Activated CD4-positive, alpha-beta T cell treated with anti-CD3 and anti-CD28 coated beads, Interleukin-2, amount 50 U/mL, for 1 hour (primary cell): ENCODE measurements at regions not wholly inside any gene's neighbourhood (a gene's known extent, or its start where the extent isn't known, plus 50 kb on each side); places are given as distances from the start of the nearest gene placed in this dataset.
A peak's percentile ranks its signal among the peaks of the same experiment; 100 is the strongest.
"Not testable (repeated sequence)": the region's sequence is repeated elsewhere in the genome, so short reads cannot be mapped to it uniquely, and the experiment has no call there.

Experiments used
- DNase-seq: peaks from one replicate; pipeline ENCODE4 v3.0.0-alpha.2; 2020

DNA sequence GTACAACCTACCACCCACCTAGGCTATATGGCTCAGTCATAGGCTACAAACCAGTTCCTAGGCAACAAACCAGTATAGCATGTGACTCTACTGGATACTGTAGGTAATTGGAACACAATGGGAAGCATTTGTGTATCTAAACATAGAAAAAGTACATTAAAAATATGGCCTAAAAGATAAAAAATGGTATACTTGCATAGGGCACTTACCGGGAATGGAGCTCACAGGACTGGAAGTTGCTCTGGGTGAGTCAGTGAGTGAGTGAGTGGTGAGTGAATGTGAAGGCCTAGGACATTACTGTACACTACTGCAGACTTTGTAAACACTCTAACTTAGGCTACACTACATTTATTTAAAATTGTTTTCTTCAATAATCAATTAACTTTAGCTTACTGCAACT, 139.2 kb upstream of the RBPJ start:
- DNase-seq = no peak

DNA sequence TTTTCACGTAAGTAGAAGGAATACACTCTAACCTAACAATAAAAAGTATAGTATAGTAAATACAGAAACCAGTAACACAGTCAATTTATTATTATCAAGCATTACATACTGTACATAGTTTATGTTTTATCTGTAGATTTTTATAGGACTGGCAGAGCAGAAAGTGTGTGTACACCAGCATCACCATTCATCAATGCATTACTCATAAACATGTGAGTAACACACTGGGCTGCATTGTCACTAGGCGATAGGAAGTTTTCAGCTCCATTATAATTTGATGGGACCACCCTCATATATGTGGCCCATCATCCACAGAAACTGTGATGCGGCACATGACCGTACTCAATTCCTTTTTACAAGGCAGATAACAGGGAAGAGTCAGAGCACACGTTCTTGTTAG, 137.8 kb upstream of the RBPJ start:
- no peak for DNase-seq

DNA sequence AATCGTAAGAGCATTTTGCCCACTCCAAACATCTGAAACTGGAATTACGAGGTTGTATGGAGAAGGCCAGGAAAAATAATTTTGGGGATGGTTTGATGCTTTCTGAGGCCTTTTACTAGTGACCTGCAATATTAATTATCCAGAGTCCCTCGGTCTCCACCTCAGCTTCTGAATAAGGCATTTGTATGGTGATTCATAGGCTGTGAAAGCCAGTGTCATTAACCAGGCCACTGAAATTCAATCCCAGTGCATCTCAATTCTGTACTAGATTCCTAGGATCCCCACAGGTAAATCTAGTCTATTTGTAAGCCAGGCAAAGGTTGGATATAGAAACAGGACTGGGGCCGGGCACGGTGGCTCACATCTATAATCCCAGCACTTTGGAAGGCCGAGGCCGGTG, 135.4 kb upstream of the RBPJ start:
- no peak for DNase-seq

GRCh38 chr4:26191353-26191752, 129.5 kb upstream of the RBPJ start:
- DNase-seq = no peak

GRCh38 chr4:26192899-26193869, 127.6 kb upstream of the RBPJ start:
- no peak for DNase-seq

- no peak for DNase-seq
These were observed 126.0 kb upstream of the RBPJ start for GRCh38 chr4:26194764-26195163.

GRCh38 chr4:26196567-26196966, 124.2 kb upstream of the RBPJ start:
- no peak for DNase-seq

- DNase-seq = peak; percentile 50
These were observed 123.6 kb upstream of the RBPJ start for GRCh38 chr4:26197018-26197779.

GRCh38 chr4:26198931-26199330, 121.9 kb upstream of the RBPJ start:
- not testable (repeated sequence) for DNase-seq

GRCh38 chr4:26199596-26199995, 121.2 kb upstream of the RBPJ start:
- DNase-seq = no peak

- DNase-seq = no peak
These were observed 119.7 kb upstream of the RBPJ start for GRCh38 chr4:26201120-26201519.

DNA sequence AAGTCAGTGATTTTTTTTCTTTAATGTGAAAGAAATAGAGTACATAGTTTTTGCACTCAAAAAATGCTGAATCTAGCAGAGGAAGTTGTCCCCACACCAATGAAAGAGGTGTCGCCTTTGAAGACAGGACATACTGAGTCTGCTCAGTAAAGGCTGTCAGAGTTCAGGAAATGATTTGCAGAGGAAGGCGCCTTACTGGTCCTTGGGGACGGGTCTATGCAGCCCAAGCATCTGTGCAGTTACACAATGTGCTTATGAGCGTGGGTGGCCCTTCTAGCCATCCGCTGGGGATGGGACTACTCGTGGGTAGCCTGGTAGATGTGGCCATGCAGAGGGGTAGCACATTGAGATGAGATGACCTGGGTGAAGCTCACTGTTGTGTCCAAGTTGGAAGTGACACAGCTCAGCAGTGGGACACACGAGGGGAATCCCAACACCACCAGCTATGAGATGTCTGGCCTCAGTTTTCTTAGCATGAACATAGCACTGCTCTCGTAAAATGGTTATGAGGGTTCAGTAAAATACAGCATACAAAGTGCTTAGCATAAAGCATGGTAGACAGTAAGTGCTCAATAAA, 116.5 kb upstream of the RBPJ start:
- DNase-seq = peak; percentile 5

- DNase-seq = no peak
These were observed 115.9 kb upstream of the RBPJ start for GRCh38 chr4:26204911-26205370.

DNA sequence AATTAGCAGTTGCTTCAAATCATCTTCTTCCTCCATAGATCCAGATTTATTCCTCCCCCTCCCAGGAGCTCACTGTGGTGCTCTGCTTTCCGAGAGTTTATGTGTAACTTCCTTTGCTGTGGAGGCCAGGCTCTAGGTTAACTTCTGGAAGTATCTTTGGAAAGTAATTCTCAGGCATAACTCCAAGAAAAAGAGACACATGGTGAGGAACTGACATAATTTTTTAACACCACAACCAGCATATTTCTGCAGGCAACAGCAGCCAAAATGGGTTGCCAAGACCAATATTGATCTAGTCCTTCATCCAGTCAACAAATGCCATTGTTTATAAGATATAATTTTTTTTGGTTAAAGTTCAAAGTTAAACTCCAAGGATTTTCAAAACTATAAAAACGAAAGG, 114.5 kb upstream of the RBPJ start:
- no peak for DNase-seq

DNA sequence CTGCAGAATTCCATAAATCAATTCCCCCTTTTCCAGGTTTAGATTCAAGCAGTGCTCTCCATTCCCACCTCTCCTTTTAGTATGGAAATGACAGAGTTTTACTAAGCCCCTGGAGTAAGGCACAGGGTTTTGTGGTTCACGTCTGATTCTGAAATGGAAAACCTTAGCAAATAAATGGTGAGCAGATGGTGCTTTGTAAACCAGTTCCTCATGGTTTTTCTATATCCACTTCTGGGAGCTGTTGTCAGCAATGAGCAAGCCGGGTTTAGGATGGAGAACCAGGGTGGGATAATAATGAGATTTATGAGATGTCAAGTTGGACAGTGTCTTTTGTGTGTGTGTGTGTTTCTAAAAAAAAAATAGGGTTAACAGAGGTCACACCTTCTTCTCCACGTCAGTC, 113.8 kb upstream of the RBPJ start:
- no peak for DNase-seq

DNA sequence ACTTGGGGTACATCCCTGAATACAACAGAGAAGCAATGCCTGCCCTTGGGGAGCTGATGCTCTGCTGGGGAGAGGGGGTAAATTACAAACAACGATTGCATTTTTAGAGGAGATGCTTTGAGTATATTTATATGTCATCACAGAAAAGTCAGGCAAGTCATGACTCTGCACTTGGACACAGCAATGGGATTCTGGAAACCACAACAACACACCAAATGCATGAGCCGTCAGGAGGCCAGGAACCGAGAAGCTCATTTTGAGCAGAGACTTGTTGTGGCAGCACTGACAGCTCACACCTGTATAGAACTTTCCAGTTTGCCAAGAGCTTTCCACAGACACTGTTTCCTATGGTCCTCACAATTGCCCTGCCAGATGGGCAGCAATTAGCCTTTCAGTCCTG, 113.2 kb upstream of the RBPJ start:
- DNase-seq = no peak

GRCh38 chr4:26208237-26208994, 112.4 kb upstream of the RBPJ start:
- no peak for DNase-seq

DNA sequence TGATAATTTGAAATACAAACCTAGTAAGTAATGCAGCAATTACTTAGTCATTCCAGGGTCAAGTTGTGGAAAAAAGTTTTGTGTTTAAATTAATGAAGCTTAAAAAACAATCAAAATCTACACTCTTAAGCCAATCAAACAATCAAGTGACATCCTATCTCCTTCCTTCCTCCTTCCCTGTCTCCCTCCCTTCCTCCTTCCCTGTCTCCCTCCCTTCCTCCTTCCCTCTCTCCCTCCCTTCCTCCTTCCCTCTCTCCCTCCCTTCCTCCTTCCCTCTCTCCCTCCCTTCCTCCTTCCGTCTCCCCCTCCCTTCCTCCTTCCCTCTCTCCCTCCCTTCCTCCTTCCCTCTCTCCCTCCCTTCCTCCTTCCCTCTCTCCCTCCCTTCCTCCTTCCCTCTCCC, 111.4 kb upstream of the RBPJ start:
- not testable (repeated sequence) for DNase-seq

GRCh38 chr4:26212528-26212927, 108.3 kb upstream of the RBPJ start:
- DNase-seq = no peak

- DNase-seq = no peak
These were observed 107.5 kb upstream of the RBPJ start for GRCh38 chr4:26213317-26213716.

DNA sequence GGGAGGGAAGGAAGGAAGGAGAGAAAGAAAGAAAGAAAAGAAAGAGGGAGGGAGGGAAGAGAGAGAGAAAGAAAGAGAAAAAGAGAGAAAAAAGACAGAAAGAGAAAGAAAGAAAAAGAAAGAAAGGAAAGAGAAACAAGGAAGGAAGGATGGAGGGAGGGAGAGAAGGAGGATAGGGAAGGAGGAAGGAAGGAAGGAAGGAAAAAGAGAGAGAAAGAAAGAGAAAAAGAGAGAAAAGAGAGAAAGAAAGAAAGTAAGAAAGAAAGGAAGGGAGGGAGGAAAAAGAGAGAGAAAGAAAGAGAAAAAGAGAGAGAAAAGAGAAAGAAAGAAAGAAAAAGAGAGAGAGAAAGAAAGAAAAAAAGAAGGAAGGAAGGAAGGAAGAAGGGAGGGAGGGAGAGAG, 105.8 kb upstream of the RBPJ start:
- no peak for DNase-seq

DNA sequence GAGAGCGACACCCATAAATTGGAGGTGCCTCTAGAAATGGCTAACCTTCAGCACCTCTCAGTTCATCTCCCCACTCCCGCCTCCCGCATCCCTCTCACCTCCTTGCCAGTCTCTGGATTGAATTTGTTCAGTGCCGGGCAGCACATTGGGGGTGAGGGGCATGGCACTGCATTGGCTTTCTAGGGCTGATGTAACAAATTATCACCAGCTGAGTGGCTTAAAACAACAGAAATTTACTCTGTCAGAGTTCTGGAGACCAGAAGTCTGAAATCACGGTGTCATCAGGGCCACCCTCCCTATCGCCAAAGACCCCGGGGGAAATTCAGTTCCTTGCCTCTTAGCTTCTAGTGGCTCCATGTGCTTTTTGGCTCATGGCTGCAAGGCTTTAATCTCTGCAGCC, 105.1 kb upstream of the RBPJ start:
- DNase-seq = no peak

GRCh38 chr4:26217481-26217880, 103.3 kb upstream of the RBPJ start:
- no peak for DNase-seq
